ENCODE measurements at regions not wholly inside any gene's neighbourhood (a gene's known extent, or its start where the extent isn't known, plus 50 kb on each side); places are given as distances from the start of the nearest gene placed in this dataset.

- peaks cover 12% of the 10 kb centered on the region for H3K4me1 ChIP-seq
- H3K36me3 ChIP-seq: no peaks in the 10 kb centered on the region
- no peak overlapping the region for H3K27ac ChIP-seq
- no peak for DNase-seq (ENCODE audit: low spot score in 2 of 2)
- WGBS: 78% methylated on average over 3 of the region's 3 CpGs
- no peaks in the 10 kb centered on the region for H3K9me3 ChIP-seq
- H3K4me3 ChIP-seq: no peak overlapping the region
- TF ChIP-seq CTCF (IDR thresholded peaks at IDR 0.05) (no peak), POLR2AphosphoS5 (IDR thresholded peaks at IDR 0.05) (no peak), POLR2A (IDR thresholded peaks at IDR 0.05) (no peak), EP300 (IDR thresholded peaks at IDR 0.05) (no peak)
- H3K27me3 ChIP-seq: no peaks in the 10 kb centered on the region
Observed at GRCh38 chr1:193593147-193593885, 406.9 kb upstream of the B3GALT2 start.

GRCh38 chr1:193592317-193592716 lies 405.9 kb upstream of the B3GALT2 start:
- H3K4me3 ChIP-seq: no peak overlapping the region
- 85% methylated on average over 2 of the region's 2 CpGs for WGBS
- no peaks in the 10 kb centered on the region for H3K36me3 ChIP-seq
- DNase-seq (ENCODE audit: low spot score in 2 of 2): no peak
- no peaks in the 10 kb centered on the region for H3K27me3 ChIP-seq
- H3K9me3 ChIP-seq: no peaks in the 10 kb centered on the region
- TF ChIP-seq POLR2AphosphoS5 (IDR thresholded peaks at IDR 0.05): no peak
- TF ChIP-seq EP300 (IDR thresholded peaks at IDR 0.05): no peak
- no peak for TF ChIP-seq CTCF (IDR thresholded peaks at IDR 0.05)
- no peak for TF ChIP-seq POLR2A (IDR thresholded peaks at IDR 0.05)
- H3K4me1 ChIP-seq: peaks cover 12% of the 10 kb centered on the region
- no peak overlapping the region for H3K27ac ChIP-seq

- TF ChIP-seq POLR2AphosphoS5 (IDR thresholded peaks at IDR 0.05) (no peak), POLR2A (IDR thresholded peaks at IDR 0.05) (no peak), CTCF (IDR thresholded peaks at IDR 0.05) (no peak), EP300 (IDR thresholded peaks at IDR 0.05) (no peak)
- peaks cover 12% of the 10 kb centered on the region for H3K4me1 ChIP-seq
- DNase-seq (ENCODE audit: low spot score in 2 of 2): no peak
- no peaks in the 10 kb centered on the region for H3K27me3 ChIP-seq
- no peaks in the 10 kb centered on the region for H3K36me3 ChIP-seq
- H3K9me3 ChIP-seq: no peaks in the 10 kb centered on the region
- no peak overlapping the region for H3K4me3 ChIP-seq
- no peak overlapping the region for H3K27ac ChIP-seq
Observed at GRCh38 chr1:193590102-193590501, 403.7 kb upstream of the B3GALT2 start.

GRCh38 chr1:193589597-193590040 lies 403.2 kb upstream of the B3GALT2 start:
- Histone ChIP-seq H3K4me3 (no peak overlapping the region), H3K36me3 (no peaks in the 10 kb centered on the region), H3K9me3 (no peaks in the 10 kb centered on the region), H3K4me1 (peaks cover 12% of the 10 kb centered on the region), H3K27ac (no peak overlapping the region), H3K27me3 (no peaks in the 10 kb centered on the region)
- WGBS: 5% methylated on average over 3 of the region's 3 CpGs
- TF ChIP-seq EP300 (IDR thresholded peaks at IDR 0.05) (no peak), CTCF (IDR thresholded peaks at IDR 0.05) (no peak), POLR2AphosphoS5 (IDR thresholded peaks at IDR 0.05) (no peak), POLR2A (IDR thresholded peaks at IDR 0.05) (no peak)
- DNase-seq (ENCODE audit: low spot score in 2 of 2): no peak

- no peaks in the 10 kb centered on the region for H3K36me3 ChIP-seq
- H3K4me3 ChIP-seq: no peak overlapping the region
- 74% methylated on average over 8 of the region's 8 CpGs for WGBS
- no peaks in the 10 kb centered on the region for H3K27me3 ChIP-seq
- no peaks in the 10 kb centered on the region for H3K9me3 ChIP-seq
- H3K4me1 ChIP-seq: peaks cover 12% of the 10 kb centered on the region
- no peak overlapping the region for H3K27ac ChIP-seq
- DNase-seq (ENCODE audit: low spot score in 2 of 2): no peak
- TF ChIP-seq POLR2AphosphoS5 (IDR thresholded peaks at IDR 0.05): no peak
- no peak for TF ChIP-seq POLR2A (IDR thresholded peaks at IDR 0.05)
- TF ChIP-seq CTCF (IDR thresholded peaks at IDR 0.05): no peak
- TF ChIP-seq EP300 (IDR thresholded peaks at IDR 0.05): no peak
Observed at GRCh38 chr1:193588311-193589082, 402.1 kb upstream of the B3GALT2 start.
